Suppressor macrophage treated with lipopolysaccharide for 4 hours (primary cell): ENCODE measurements at regions not wholly inside any gene's neighbourhood (a gene's known extent, or its start where the extent isn't known, plus 50 kb on each side); places are given as distances from the start of the nearest gene placed in this dataset.
A peak's percentile ranks its signal among the peaks of the same experiment; 100 is the strongest.
"Not testable (repeated sequence)": the region's sequence is repeated elsewhere in the genome, so short reads cannot be mapped to it uniquely, and the experiment has no call there.

Experiments
- DNase-seq: peaks from one replicate; pipeline ENCODE4 v3.0.0-alpha.2; 2020

DNA sequence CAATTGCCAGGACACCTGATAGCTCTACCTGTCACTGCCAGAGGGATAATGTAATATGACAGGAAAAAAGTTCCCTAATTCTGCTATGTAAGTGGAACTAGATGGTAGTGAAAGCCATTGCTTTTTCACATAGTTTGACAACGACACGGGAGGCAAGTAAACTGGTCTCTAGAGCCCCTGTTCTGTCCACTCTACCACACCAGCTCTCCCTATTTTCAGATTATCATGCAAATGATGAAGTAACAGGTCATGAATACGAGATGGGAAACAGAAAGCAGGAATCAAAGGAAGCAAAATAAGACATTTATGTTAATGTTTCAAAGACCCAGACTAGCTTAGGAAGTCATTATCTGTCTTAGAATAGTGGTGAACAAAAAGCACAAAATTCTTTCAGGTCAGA is 56.2 kb downstream of the TAF11L14 start:
- no peak for DNase-seq

- DNase-seq = no peak
These were observed 57.5 kb downstream of the TAF11L14 start for GRCh38 chr5:17691762-17692161.

DNA sequence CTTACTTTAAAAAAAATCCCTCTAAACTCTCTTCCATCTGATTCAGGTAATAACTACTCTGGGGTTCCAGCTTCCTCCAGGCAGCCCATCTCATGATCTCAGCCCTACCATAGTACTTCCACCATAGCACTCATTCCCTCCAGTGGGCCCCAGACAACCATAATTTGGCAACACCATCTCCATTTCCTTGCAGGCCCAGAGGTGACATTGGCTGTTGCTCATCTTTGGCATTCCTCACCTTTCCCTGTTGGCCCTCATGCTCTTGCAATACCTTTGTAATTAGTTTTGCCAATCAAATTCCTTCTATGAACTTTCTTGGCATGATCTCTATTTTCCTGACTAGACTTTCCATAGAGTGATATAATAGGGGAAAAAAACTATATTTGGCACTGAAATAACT is 60.1 kb downstream of the TAF11L14 start:
- DNase-seq = no peak

GRCh38 chr5:17694914-17695313 is 60.7 kb downstream of the TAF11L14 start:
- DNase-seq = no peak

- DNase-seq = no peak
These were observed 62.4 kb downstream of the TAF11L14 start for GRCh38 chr5:17696627-17697026.

- no peak for DNase-seq
These were observed 63.4 kb downstream of the TAF11L14 start for GRCh38 chr5:17697671-17698070.

DNA sequence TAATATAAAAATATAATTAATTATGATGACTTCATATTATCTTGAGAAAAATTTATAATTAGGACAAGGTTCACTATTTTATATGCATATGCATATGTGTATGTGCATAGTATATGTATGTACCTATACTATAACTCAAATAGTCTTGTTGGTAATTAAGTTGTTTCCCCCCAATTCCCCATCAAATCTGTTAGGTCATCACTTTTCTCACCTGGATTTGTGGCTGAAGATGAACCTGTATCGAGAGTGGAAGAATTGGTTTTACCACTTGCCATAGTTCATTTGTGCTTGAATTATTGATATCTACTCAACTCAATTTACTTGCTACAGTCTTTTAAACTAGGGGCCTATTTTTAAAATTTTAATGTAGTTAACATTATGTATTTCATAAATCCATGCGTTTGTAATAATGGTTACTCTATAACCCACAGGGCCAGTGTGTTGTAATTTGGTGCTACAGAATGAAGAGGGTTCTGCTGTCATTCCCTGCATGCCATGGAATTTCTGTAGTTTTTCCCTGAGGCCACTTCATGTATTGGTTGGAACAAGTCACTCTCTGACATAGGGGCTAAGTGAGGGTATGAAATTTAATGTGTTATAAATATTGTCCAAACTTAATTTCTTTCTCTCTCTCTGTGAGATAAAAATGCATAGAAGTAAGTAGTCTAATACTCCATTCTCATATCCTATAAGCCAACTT is 74.9 kb downstream of the TAF11L14 start:
- DNase-seq = no peak

GRCh38 chr5:17713301-17713700 is 79.0 kb downstream of the TAF11L14 start:
- peak; percentile 31 for DNase-seq

DNA sequence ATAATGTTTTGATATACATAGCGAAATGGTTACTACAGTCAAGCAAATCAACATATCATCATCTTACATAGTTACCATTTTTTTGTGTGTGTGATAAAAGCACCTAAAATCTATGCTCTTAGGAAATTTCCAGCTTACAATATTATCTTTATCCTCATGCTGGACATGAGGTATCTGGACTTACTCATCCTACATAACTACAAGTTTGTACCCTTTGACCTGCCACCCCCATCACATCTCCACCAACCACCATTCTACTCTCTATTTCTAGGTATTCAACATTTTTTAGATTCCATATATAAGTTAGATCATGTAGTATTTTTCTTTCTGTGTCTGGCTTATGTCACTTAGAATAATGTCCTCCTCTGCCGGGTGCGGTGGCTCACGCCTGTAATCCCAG is 79.9 kb downstream of the TAF11L14 start:
- DNase-seq = no peak

GRCh38 chr5:17719592-17719991 is 85.3 kb downstream of the TAF11L14 start:
- no peak for DNase-seq

DNA sequence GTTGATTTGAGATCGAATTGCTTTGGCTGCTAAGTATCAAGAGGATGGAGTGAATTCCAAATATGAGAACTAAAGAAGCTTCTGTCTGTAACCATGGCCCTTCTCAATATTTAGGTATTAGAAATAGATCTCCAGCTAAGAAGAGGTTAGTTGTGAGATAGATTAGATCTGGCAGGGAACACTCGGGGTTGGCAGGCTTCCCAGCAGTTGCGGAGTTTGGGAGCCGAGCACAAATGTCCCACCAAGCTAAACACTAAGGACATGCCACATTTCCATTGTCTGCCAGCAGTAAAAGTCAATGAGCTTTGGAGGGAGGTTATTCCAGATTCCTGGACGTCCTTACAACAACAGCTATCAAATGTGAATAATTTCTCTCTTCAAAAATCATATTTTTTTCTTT is 85.8 kb downstream of the TAF11L14 start:
- DNase-seq = no peak

DNA sequence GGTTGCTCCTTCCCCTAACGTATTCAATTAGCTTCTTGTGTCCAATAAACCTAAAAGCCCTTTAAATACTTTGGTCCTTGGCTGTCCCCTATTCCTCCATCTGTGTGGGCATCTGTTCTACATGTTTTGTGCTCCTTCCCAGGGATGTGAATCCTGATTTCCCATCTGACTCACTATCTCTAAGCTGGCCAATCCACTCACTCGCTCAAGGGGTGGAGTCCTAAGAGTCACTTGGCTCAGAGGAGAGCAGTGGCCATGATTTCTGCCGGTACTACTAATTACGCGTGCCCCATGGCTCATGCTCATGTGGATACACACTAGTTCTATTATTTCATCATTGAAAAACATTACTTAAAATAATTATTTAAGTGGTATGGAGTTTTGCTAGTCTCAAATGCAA is 89.6 kb downstream of the TAF11L14 start:
- DNase-seq = no peak

- DNase-seq = no peak
These were observed 92.8 kb downstream of the TAF11L14 start for GRCh38 chr5:17727098-17727497.

DNA sequence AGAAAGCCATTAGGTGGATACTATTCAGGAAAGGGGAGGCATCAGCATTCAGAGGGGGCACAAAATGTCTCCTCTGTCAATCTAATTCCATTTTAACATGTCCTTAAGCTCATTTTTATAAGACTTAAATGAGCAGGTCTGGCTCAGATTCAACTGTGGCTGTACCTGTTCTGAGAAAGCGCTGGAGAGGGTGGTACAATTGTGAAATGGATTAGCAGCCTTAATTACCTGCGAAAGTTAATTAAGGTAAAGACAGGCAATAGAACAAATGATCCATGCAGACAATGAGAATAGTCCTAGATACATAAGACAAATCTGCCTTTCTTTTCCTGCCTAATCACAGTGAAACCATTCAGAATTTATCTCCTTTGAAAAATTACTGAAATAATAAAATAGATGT is 96.2 kb downstream of the TAF11L14 start:
- DNase-seq = no peak

DNA sequence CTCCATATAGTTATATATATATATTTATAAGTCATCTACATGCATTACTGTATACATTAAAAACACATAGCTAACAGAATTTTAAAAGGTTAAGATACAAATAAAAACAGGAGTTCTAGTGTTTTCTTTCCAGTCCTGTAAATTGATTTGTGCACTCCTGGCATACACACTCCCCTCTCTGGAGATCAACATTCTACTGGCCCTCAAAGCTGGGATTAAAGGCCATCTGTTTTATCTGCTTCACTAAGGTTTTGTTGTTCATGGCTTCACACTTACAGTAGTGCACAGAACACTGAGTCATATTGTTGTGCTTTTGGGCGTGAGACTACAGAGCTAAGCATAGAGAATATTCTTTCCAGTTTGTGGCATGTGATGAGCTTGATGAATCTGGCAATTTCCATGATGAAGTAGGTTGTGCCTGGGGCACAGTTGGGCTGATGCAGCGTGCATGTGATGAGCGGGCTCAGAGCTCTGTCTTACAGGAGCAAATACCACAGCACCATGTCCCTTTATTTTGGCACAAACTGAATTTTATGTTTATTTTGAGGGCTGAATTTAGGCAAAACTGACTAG is 98.2 kb downstream of the TAF11L14 start:
- DNase-seq = no peak

- no peak for DNase-seq
These were observed 99.8 kb downstream of the TAF11L14 start for GRCh38 chr5:17734011-17734410.

DNA sequence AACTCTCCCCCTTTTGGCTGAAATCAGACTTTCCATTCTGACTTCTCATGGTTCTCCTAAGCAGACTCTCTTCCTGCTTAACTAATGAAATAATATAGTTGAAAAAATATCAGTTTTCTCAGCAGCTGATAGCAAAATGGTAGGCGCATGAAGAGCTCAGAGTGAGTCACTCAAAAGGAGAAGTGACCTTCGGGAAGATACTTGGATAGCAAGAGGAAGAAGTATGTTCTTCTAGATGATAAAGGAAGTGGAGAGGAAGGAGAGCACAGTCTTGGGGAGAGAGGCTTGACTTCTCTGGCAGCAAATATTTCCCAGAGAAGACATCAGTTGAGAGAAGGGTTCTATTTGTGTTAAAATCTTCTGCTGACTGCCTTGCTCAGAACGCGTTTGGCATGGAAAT is 101.5 kb downstream of the TAF11L14 start:
- DNase-seq = peak; percentile 61

DNA sequence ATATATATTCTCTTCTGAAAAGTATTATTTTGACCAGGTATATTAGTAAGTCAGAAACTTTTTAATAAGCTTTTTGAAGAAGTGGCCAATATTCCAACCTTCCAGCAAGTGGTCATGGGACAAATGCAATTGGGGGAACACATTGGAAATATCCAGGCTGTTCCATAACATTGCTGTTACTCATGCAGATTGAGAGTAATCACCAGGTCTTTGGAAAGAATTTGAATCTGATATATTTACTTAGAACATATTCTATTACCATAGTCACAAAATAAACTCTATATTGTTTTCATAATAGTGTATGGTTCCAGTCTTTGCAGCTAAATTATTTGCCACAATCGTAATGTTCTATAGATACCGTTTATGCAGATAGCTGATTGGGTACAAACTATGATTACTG is 102.8 kb downstream of the TAF11L14 start:
- DNase-seq = no peak

DNA sequence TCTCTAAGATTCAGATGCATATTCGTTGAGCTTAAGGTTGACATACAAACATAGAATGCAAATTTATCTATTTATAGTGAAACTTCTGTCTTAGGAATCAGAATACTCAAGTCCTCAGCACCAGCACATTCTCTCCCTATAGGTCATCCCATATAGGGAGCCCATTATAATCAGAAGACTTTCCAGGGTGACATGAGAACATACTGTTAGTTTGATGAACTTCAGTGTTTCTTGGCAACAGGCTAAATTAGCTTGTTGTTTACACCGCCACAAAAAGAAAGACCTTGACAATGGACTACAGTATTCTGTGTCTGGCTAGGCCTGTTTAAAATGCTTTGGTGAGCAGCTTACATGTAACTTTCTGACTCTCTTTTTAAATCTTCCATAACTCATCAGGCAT is 104.2 kb downstream of the TAF11L14 start:
- DNase-seq = no peak

GRCh38 chr5:17743580-17744435 is 109.5 kb downstream of the TAF11L14 start:
- DNase-seq = no peak

GRCh38 chr5:17748201-17748600 is 113.9 kb downstream of the TAF11L14 start:
- peak; percentile 70 for DNase-seq

- peak; percentile 65 for DNase-seq
These were observed 114.7 kb downstream of the TAF11L14 start for GRCh38 chr5:17748941-17749340.

DNA sequence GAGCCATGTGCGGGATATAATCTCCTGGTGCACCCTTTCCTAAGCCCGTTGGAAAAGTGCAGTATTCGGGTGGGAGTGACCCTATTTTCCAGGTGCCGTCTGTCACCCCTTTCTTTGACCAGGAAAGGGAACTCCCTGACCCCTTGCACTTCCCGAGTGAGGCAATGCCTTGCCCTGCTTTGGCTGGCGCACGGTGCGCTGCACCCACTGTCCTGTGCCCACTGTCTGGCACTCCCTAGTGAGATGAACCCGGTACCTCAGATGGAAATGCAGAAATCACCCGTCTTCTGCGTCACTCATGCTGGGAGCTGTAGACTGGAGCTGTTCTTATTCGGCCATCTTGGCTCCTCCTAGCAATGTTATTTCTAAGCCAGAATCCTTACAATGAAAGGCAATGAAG is 121.1 kb downstream of the TAF11L14 start:
- not testable (repeated sequence) for DNase-seq

- no peak for DNase-seq
These were observed 127.1 kb downstream of the TAF11L14 start for GRCh38 chr5:17761326-17761725.
